H1 (cell line): ENCODE measurements at regions not wholly inside any gene's neighbourhood (a gene's known extent, or its start where the extent isn't known, plus 50 kb on each side); places are given as distances from the start of the nearest gene placed in this dataset.

ENCODE experiments used
- CHD7 ChIP-seq: fragments of 300-600 bp; sonication (generic); IDR thresholded peaks from 2 replicates; pipeline ENCODE4 v1.7.1; 2012; ENCODE audit warnings: low read length, moderate library complexity, mild to moderate bottlenecking, inconsistent platforms; ENCODE audit not compliant: insufficient replicate concordance
- EZH2 ChIP-seq: fragments of 200-600 bp; sonication (generic); IDR thresholded peaks from 2 replicates; pipeline ENCODE4 v1.7.1; 2012; ENCODE audit warnings: low read depth, mild to moderate bottlenecking, moderate library complexity, low read length, inconsistent platforms; ENCODE audit not compliant: severe bottlenecking
- GABPA ChIP-seq: IDR thresholded peaks from 2 replicates; pipeline ENCODE4 v1.6.1; 2011; ENCODE audit warnings: mild to moderate bottlenecking, low read length, moderate library complexity, borderline replicate concordance; ENCODE audit not compliant: insufficient read depth
- GTF2F1 ChIP-seq: IDR thresholded peaks from 2 replicates; pipeline ENCODE4 v1.6.1; 2012; ENCODE audit warnings: low read depth, low read length, improper control_type of control experiment, borderline replicate concordance
- POLR2A ChIP-seq, 2 experiments: IDR thresholded peaks; 1 replicate in 1 of 2; 2 replicates in 1 of 2; pipeline ENCODE4 v1.6.1; 2011; ENCODE audit warnings: low read depth in 2 of 2, low read length in 2 of 2, mild to moderate bottlenecking in 2 of 2; ENCODE audit errors: control extremely low read depth in 1 of 2
- POLR2AphosphoS5 ChIP-seq: IDR thresholded peaks from 2 replicates; pipeline ENCODE4 v1.6.1; 2011; ENCODE audit warnings: low read depth, low read length
- RNF2 ChIP-seq: fragments of 200-900, 300-1000 bp; sonication (generic); IDR thresholded peaks from 2 replicates; pipeline ENCODE4 v1.7.1; 2016; ENCODE audit warnings: borderline replicate concordance, low read depth, mild to moderate bottlenecking, antibody characterized with exemption, low read length; ENCODE audit not compliant: poor library complexity, severe bottlenecking; ENCODE audit errors: missing control alignments
- SRF ChIP-seq: IDR thresholded peaks from 2 replicates; pipeline ENCODE4 v1.6.1; 2011; ENCODE audit warnings: mild to moderate bottlenecking, low read depth, low read length, moderate library complexity
- SUZ12 ChIP-seq: fragments of 200-600 bp; sonication (generic); IDR thresholded peaks from 2 replicates; pipeline ENCODE4 v1.6.1; 2012; ENCODE audit warnings: mild to moderate bottlenecking, inconsistent platforms, low read length, moderate library complexity, mixed read lengths
- TF ChIP-seq, protein P1 (sequence below), 3 experiments: IDR thresholded peaks; 1 replicate in 2 of 3; 2 replicates in 1 of 3; pipeline versions ENCODE4 v1.5.1 to v1.6.1; 2011; ENCODE audit warnings: low read length in 3 of 3, mild to moderate bottlenecking in 3 of 3, inconsistent platforms in 2 of 3, low read depth in 1 of 3, moderate library complexity in 1 of 3; ENCODE audit not compliant: insufficient read depth in 1 of 3; ENCODE audit errors: control extremely low read depth in 1 of 3

DNA sequence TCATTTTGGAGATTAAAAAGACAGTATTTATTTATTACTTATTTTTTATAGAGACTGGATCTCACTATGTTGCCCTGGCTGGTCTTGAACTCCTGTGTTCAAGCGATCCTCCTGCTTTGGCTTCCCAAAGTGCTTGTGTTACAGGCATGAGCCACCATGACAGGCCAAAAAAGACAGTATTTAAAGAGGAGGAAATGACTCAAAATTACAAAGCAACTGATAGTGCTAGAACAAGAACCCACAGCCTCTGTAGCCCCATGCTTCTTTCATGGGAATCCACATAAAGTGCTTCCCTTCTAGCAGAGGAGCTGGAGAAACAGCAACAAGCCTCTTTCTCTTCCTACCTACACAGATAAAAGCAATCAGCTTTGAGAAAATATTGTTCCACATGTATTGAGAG lies 230.7 kb upstream of the PODXL start:
- TF ChIP-seq, protein P1, sequence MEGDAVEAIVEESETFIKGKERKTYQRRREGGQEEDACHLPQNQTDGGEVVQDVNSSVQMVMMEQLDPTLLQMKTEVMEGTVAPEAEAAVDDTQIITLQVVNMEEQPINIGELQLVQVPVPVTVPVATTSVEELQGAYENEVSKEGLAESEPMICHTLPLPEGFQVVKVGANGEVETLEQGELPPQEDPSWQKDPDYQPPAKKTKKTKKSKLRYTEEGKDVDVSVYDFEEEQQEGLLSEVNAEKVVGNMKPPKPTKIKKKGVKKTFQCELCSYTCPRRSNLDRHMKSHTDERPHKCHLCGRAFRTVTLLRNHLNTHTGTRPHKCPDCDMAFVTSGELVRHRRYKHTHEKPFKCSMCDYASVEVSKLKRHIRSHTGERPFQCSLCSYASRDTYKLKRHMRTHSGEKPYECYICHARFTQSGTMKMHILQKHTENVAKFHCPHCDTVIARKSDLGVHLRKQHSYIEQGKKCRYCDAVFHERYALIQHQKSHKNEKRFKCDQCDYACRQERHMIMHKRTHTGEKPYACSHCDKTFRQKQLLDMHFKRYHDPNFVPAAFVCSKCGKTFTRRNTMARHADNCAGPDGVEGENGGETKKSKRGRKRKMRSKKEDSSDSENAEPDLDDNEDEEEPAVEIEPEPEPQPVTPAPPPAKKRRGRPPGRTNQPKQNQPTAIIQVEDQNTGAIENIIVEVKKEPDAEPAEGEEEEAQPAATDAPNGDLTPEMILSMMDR (IDR thresholded peaks at IDR 0.05; ENCODE audit: control extremely low read depth in 1 of 3, insufficient read depth in 1 of 3, low read depth in 1 of 3, low read length in 3 of 3) = no peak
- TF ChIP-seq POLR2A (IDR thresholded peaks at IDR 0.05; ENCODE audit: control extremely low read depth in 1 of 2, low read depth in 2 of 2, low read length in 2 of 2) (no peak), POLR2AphosphoS5 (no peak), SRF (no peak), RNF2 (no peak), GTF2F1 (no peak), GABPA (no peak), CHD7 (no peak), SUZ12 (no peak), EZH2 (no peak)
